HepG2 (cell line): ENCODE measurements at regions not wholly inside any gene's neighbourhood (a gene's known extent, or its start where the extent isn't known, plus 50 kb on each side); places are given as distances from the start of the nearest gene placed in this dataset.

ENCODE experiments used
- ATAC-seq: fragments of 200-7000 bp; cut with Tn5 transposase; 3 replicates; pipeline ENCODE4 v1.9.1; 2020; ENCODE audit warnings: mild to moderate bottlenecking, moderate library complexity
- BruUV-seq: library from RNA; stranded (reverse); fragments of 400-500 nt; replicated peaks from 2 replicates; lab custom pipeline; 2021; lab: Mats Ljungman, UMichigan
- CTCF ChIA-PET: fragments of 300-600 bp; formaldehyde crosslinking; extraction: SDS; loops from one replicate; lab custom pipeline; 2021; ENCODE audit warnings: low total read pairs, inconsistent platforms, low intra/inter-chr PET ratio; lab: Yijun Ruan, JAX
- POLR2A ChIA-PET: fragments of 350-600 bp; sonication (Branson Sonifier 250); formaldehyde crosslinking; loops from one replicate; lab custom pipeline; 2020; ENCODE audit warnings: antibody characterized with exemption, inconsistent platforms; lab: Yijun Ruan, JAX
- DNase-seq: peaks from one replicate; pipeline ENCODE4 v3.0.0-alpha.2; 2015; ENCODE audit warnings: low spot score
- FAIRE-seq: peaks from 3 replicates; lab custom pipeline; 2011; peaks lifted over from hg19 to GRCh38; lab: Jason Lieb, UNC
- H2AFZ ChIP-seq: one replicate; pipeline ENCODE4 v1.6.1; 2011; ENCODE audit warnings: low read length, inconsistent platforms
- H3K27ac ChIP-seq: fragments of 300-600 bp; 3 replicates; pipeline ENCODE4 v1.8.0; 2011; ENCODE audit warnings: mixed run types, mild to moderate bottlenecking, mixed read lengths, low read length, inconsistent platforms; ENCODE audit not compliant: insufficient read depth; ENCODE audit errors: extremely low read length
- H3K27me3 ChIP-seq, 2 experiments: fragments of 200-600 bp in 1 of 2; 2 replicates in 1 of 2; 3 replicates in 1 of 2; pipeline versions ENCODE4 v1.6.0 to v1.8.0; 2011; ENCODE audit warnings: low read length in 2 of 2, mild to moderate bottlenecking in 2 of 2, moderate library complexity in 2 of 2, inconsistent platforms in 1 of 2; ENCODE audit not compliant: insufficient read depth in 2 of 2, control insufficient read depth in 1 of 2
- H3K36me3 ChIP-seq, 2 experiments: fragments of 200-600 bp in 1 of 2; replicated peaks in 1 of 2; 2 replicates in 1 of 2; 3 replicates in 1 of 2; pipeline versions ENCODE4 v1.5.1 to v1.8.0; 2011; ENCODE audit warnings: low read length in 2 of 2, inconsistent platforms in 1 of 2; ENCODE audit not compliant: insufficient read depth in 2 of 2, control insufficient read depth in 1 of 2
- H3K4me1 ChIP-seq: 2 replicates; pipeline ENCODE4 v1.5.1; 2012; ENCODE audit warnings: low read length, inconsistent platforms; ENCODE audit not compliant: insufficient read depth
- H3K4me2 ChIP-seq: 2 replicates; pipeline ENCODE4 v1.6.0; 2011; ENCODE audit warnings: low read depth, low read length, inconsistent platforms
- H3K4me3 ChIP-seq, 3 experiments: fragments of 200-600 bp in 1 of 3; sonication (generic), shearing (Covaris generic) in 1 of 3; replicated peaks in 1 of 3; 2 replicates each; pipeline ENCODE4 v1.5.1; 2011 to 2016; ENCODE audit warnings: low read length in 3 of 3, inconsistent platforms in 2 of 3, low read depth in 2 of 3, mild to moderate bottlenecking in 2 of 3, control low read depth in 1 of 3, mixed read lengths in 1 of 3; ENCODE audit not compliant: insufficient read depth in 1 of 3
- H3K79me2 ChIP-seq: one replicate; pipeline ENCODE4 v1.6.1; 2011; ENCODE audit warnings: low read length, inconsistent platforms; ENCODE audit not compliant: insufficient read depth
- H3K9ac ChIP-seq: 2 replicates; pipeline ENCODE4 v1.6.0; 2011; ENCODE audit warnings: mild to moderate bottlenecking, low read depth, low read length, inconsistent platforms; ENCODE audit not compliant: insufficient read depth
- H3K9me3 ChIP-seq: 2 replicates; pipeline ENCODE4 v1.5.1; 2012; ENCODE audit warnings: mild to moderate bottlenecking, low read length
- H4K20me1 ChIP-seq: 2 replicates; pipeline ENCODE4 v1.6.0; 2011; ENCODE audit warnings: inconsistent platforms, mild to moderate bottlenecking, low read length, moderate library complexity; ENCODE audit not compliant: insufficient read depth
- ZNF367 ChIP-seq: sonication (generic); formaldehyde crosslinking; IDR thresholded peaks from 2 replicates; pipeline ENCODE4 v1.4.0; 2020; ENCODE audit warnings: missing genetic modification reagents, borderline replicate concordance
- WGBS: methylation state at CpG from one replicate; pipeline ENCODE4 v1.1.6; 2017; ENCODE audit warnings: low lambda C conversion rate; 5-methylcytosine and 5-hydroxymethylcytosine counted together
- in situ Hi-C: cut with HindIII; loops from 2 replicates; pipeline ENCODE4 v1.10.0; 2017; ENCODE audit warnings: low pct_unique_long_range_greater_than_20kb; ENCODE audit not compliant: extremely low pct_ligation_motif_present
- intact Hi-C: fragments of 100-400 bp; cut with micrococcal nuclease; formaldehyde crosslinking; loops from one replicate; pipeline ENCODE4 v1.10.0; 2022; ENCODE audit not compliant: unreplicated experiment
- TF ChIP-seq, protein P1 (sequence below): sonication (generic); formaldehyde crosslinking; IDR thresholded peaks from 2 replicates; pipeline ENCODE4 v1.4.0; 2020; ENCODE audit warnings: missing genetic modification reagents; ENCODE audit errors: not compliant biosample characterization
- TF ChIP-seq, protein P2 (sequence below): sonication (generic); formaldehyde crosslinking; IDR thresholded peaks from 2 replicates; pipeline ENCODE4 v1.5.0; 2020; ENCODE audit warnings: mild to moderate bottlenecking, missing genetic modification reagents, borderline replicate concordance
- TF ChIP-seq, protein P3 (sequence below): sonication (generic); formaldehyde crosslinking; IDR thresholded peaks from 2 replicates; pipeline ENCODE4 v1.5.0; 2020; ENCODE audit warnings: missing genetic modification reagents, mild to moderate bottlenecking, borderline replicate concordance
- TF ChIP-seq, protein P4 (sequence below), 2 experiments: IDR thresholded peaks; 2 replicates each; pipeline ENCODE4 v1.6.1; 2011 to 2012; ENCODE audit warnings: low read length in 2 of 2, borderline replicate concordance in 1 of 2, low read depth in 1 of 2, mild to moderate bottlenecking in 1 of 2, moderate library complexity in 1 of 2

DNA sequence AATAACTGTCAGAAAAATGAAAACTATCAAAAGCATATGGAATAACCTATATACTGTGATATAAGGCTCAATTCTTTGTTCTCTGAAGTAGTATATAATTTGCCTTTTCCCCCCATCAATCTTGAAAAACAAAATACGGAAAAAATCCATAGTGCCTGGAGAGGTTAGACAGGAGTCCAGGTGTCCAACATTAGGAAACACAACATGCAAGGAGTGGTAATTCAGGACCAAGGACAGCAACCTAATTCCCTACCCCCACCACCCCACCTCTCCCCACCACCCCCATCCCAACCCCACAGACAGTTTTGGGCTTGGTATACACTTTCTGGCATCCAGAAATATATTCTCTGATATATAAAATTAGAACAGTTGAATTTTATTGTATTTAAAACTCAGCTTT, 55.1 kb upstream of the SLC25A26 start:
- Histone ChIP-seq H3K4me3 (no peak overlapping the region), H3K9ac (no peak overlapping the region), H3K79me2 (no peaks in the 10 kb centered on the region), H3K4me1 (no peaks in the 10 kb centered on the region), H3K27ac (no peak overlapping the region), H3K4me2 (no peak overlapping the region), H3K36me3 (no peaks in the 10 kb centered on the region), H3K9me3 (no peaks in the 10 kb centered on the region), H2AFZ (no peak overlapping the region), H3K27me3 (peaks cover 0 to 15% of the 10 kb centered on the region in 2 experiments; a peak in 1 of 5 replicates), H4K20me1 (no peaks in the 10 kb centered on the region)
- TF ChIP-seq, protein P1, sequence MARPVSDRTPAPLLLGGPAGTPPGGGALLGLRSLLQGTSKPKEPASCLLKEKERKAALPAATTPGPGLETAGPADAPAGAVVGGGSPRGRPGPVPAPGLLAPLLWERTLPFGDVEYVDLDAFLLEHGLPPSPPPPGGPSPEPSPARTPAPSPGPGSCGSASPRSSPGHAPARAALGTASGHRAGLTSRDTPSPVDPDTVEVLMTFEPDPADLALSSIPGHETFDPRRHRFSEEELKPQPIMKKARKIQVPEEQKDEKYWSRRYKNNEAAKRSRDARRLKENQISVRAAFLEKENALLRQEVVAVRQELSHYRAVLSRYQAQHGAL (CRISPR knock-in tag): no peak
- TF ChIP-seq ZNF367 (CRISPR knock-in tag): no peak
- TF ChIP-seq, protein P2, sequence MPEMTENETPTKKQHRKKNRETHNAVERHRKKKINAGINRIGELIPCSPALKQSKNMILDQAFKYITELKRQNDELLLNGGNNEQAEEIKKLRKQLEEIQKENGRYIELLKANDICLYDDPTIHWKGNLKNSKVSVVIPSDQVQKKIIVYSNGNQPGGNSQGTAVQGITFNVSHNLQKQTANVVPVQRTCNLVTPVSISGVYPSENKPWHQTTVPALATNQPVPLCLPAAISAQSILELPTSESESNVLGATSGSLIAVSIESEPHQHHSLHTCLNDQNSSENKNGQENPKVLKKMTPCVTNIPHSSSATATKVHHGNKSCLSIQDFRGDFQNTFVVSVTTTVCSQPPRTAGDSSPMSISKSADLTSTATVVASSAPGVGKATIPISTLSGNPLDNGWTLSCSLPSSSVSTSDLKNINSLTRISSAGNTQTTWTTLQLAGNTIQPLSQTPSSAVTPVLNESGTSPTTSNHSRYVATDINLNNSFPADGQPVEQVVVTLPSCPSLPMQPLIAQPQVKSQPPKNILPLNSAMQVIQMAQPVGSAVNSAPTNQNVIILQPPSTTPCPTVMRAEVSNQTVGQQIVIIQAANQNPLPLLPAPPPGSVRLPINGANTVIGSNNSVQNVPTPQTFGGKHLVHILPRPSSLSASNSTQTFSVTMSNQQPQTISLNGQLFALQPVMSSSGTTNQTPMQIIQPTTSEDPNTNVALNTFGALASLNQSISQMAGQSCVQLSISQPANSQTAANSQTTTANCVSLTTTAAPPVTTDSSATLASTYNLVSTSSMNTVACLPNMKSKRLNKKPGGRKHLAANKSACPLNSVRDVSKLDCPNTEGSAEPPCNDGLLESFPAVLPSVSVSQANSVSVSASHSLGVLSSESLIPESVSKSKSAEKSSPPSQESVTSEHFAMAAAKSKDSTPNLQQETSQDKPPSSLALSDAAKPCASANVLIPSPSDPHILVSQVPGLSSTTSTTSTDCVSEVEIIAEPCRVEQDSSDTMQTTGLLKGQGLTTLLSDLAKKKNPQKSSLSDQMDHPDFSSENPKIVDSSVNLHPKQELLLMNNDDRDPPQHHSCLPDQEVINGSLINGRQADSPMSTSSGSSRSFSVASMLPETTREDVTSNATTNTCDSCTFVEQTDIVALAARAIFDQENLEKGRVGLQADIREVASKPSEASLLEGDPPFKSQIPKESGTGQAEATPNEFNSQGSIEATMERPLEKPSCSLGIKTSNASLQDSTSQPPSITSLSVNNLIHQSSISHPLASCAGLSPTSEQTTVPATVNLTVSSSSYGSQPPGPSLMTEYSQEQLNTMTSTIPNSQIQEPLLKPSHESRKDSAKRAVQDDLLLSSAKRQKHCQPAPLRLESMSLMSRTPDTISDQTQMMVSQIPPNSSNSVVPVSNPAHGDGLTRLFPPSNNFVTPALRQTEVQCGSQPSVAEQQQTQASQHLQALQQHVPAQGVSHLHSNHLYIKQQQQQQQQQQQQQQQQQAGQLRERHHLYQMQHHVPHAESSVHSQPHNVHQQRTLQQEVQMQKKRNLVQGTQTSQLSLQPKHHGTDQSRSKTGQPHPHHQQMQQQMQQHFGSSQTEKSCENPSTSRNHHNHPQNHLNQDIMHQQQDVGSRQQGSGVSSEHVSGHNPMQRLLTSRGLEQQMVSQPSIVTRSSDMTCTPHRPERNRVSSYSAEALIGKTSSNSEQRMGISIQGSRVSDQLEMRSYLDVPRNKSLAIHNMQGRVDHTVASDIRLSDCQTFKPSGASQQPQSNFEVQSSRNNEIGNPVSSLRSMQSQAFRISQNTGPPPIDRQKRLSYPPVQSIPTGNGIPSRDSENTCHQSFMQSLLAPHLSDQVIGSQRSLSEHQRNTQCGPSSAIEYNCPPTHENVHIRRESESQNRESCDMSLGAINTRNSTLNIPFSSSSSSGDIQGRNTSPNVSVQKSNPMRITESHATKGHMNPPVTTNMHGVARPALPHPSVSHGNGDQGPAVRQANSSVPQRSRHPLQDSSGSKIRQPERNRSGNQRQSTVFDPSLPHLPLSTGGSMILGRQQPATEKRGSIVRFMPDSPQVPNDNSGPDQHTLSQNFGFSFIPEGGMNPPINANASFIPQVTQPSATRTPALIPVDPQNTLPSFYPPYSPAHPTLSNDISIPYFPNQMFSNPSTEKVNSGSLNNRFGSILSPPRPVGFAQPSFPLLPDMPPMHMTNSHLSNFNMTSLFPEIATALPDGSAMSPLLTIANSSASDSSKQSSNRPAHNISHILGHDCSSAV (CRISPR knock-in tag): no peak
- TF ChIP-seq, protein P3, sequence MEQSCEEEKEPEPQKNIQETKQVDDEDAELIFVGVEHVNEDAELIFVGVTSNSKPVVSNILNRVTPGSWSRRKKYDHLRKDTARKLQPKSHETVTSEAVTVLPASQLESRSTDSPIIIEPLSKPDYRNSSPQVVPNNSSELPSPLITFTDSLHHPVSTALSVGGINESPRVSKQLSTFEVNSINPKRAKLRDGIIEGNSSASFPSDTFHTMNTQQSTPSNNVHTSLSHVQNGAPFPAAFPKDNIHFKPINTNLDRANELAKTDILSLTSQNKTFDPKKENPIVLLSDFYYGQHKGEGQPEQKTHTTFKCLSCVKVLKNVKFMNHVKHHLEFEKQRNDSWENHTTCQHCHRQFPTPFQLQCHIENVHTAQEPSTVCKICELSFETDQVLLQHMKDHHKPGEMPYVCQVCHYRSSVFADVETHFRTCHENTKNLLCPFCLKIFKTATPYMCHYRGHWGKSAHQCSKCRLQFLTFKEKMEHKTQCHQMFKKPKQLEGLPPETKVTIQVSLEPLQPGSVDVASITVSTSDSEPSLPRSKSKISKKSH: no peak
- TF ChIP-seq, protein P4, sequence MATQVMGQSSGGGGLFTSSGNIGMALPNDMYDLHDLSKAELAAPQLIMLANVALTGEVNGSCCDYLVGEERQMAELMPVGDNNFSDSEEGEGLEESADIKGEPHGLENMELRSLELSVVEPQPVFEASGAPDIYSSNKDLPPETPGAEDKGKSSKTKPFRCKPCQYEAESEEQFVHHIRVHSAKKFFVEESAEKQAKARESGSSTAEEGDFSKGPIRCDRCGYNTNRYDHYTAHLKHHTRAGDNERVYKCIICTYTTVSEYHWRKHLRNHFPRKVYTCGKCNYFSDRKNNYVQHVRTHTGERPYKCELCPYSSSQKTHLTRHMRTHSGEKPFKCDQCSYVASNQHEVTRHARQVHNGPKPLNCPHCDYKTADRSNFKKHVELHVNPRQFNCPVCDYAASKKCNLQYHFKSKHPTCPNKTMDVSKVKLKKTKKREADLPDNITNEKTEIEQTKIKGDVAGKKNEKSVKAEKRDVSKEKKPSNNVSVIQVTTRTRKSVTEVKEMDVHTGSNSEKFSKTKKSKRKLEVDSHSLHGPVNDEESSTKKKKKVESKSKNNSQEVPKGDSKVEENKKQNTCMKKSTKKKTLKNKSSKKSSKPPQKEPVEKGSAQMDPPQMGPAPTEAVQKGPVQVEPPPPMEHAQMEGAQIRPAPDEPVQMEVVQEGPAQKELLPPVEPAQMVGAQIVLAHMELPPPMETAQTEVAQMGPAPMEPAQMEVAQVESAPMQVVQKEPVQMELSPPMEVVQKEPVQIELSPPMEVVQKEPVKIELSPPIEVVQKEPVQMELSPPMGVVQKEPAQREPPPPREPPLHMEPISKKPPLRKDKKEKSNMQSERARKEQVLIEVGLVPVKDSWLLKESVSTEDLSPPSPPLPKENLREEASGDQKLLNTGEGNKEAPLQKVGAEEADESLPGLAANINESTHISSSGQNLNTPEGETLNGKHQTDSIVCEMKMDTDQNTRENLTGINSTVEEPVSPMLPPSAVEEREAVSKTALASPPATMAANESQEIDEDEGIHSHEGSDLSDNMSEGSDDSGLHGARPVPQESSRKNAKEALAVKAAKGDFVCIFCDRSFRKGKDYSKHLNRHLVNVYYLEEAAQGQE (IDR thresholded peaks at IDR 0.05; ENCODE audit: borderline replicate concordance in 1 of 2, low read depth in 1 of 2, low read length in 2 of 2): peak; percentile 41 to 87
- DNase-seq (no peak), FAIRE-seq (no peak), ATAC-seq (no peak)
- intact Hi-C loops (no loop called here), in situ Hi-C loops (no loop called here)
- WGBS: 0% methylated on average over 1 of the region's 1 CpG
- ChIA-PET POLR2A (no interaction called here), CTCF (no interaction called here)
- no TSS peak for BruUV-seq
